Ovary (tissue), 7 donors: ENCODE measurements at regions not wholly inside any gene's neighbourhood (a gene's known extent, or its start where the extent isn't known, plus 50 kb on each side); places are given as distances from the start of the nearest gene placed in this dataset.

Experiments
- DNase-seq, 5 donors: peaks; one replicate each; pipeline ENCODE4 v3.0.0-alpha.2; 2019 to 2020
- H3K27ac ChIP-seq, 2 donors: fragments of 200-600 bp; one replicate each; pipeline versions ENCODE4 v1.5.1 to v1.8.0; 2019 to 2022
- H3K27me3 ChIP-seq: fragments of 200-600 bp; one replicate; pipeline ENCODE4 v1.8.0; 2022
- H3K36me3 ChIP-seq: fragments of 200-600 bp; sonication (generic); one replicate; pipeline ENCODE4 v1.5.1; 2019
- H3K4me1 ChIP-seq: one replicate; pipeline ENCODE4 v1.8.1; 2013; ENCODE audit warnings: mild to moderate bottlenecking, moderate library complexity; ENCODE audit not compliant: insufficient read depth
- H3K4me3 ChIP-seq: fragments of 200-600 bp; sonication (generic); one replicate; pipeline ENCODE4 v1.5.1; 2017
- H3K9me3 ChIP-seq, 2 donors: fragments of 200-600 bp in 1 of 2; sonication (generic) in 1 of 2; one replicate each; pipeline versions ENCODE4 v1.5.1 to v1.8.1; 2013 to 2019; ENCODE audit warnings: mild to moderate bottlenecking in 1 of 2, moderate library complexity in 1 of 2
- CTCF ChIP-seq, 3 donors: fragments of 450-650 bp in 2 of 3; fragments of 200-600 bp in 1 of 3; IDR thresholded peaks; one replicate each; pipeline versions ENCODE4 v1.5.1 to v1.8.0; 2016 to 2022; ENCODE audit warnings: antibody characterized with exemption in 3 of 3, mild to moderate bottlenecking in 1 of 3
- EP300 ChIP-seq: sonication (generic); formaldehyde crosslinking; IDR thresholded peaks from one replicate; pipeline ENCODE4 v1.6.1; 2017; ENCODE audit warnings: antibody characterized with exemption
- POLR2A ChIP-seq: fragments of 450-650 bp; IDR thresholded peaks from one replicate; pipeline ENCODE4 v1.6.1; 2017; ENCODE audit warnings: antibody characterized with exemption, mild to moderate bottlenecking, moderate library complexity
- WGBS, 3 donors: extraction: QIAGEN DNeasy Blood & Tissue Kit in 1 of 3; methylation state at CpG; one replicate each; pipeline versions ENCODE4 v1.1.5 to v1.1.7; 2013 to 2017; 5-methylcytosine and 5-hydroxymethylcytosine counted together
- intact Hi-C, 4 donors: fragments of 100-400 bp; cut with DNase I; formaldehyde crosslinking; loops; one replicate each; pipeline versions ENCODE4 v1.11.0 to v1.15.1; 2022 to 2023
- donor health status: DM: no; HTN: no; CAD: no; lungs with moderate emphysema.
- donor health status: DM: no; HTN: no; CAD: no.
- donor health status: Bipolar disorder and iron deficiency.
- donor health status: DM: no; HTN: no; CAD: no.
- donor health status: DM: yes; HTN: yes; CAD: no.

GRCh38 chr10:14433147-14433546, 102.4 kb upstream of the FRMD4A start:
- TF ChIP-seq POLR2A (no peak), EP300 (no peak), CTCF (IDR thresholded peaks at IDR 0.05) (no peak)
- no peak for DNase-seq
- H3K9me3 ChIP-seq = no peaks in the 10 kb centered on the region
- H3K4me3 ChIP-seq = no peak overlapping the region
- H3K4me1 ChIP-seq = peaks cover 2% of the 10 kb centered on the region
- WGBS, 3 donors = 74 to 82% (median 78%) methylated on average over 2 of the region's 2 CpGs
- intact Hi-C loops = no loop called here
- H3K27ac ChIP-seq = no peak overlapping the region
- H3K27me3 ChIP-seq = no peaks in the 10 kb centered on the region
- H3K36me3 ChIP-seq = no peaks in the 10 kb centered on the region

- no peaks in the 10 kb centered on the region for H3K36me3 ChIP-seq
- no peak for DNase-seq
- TF ChIP-seq CTCF (IDR thresholded peaks at IDR 0.05) (no peak), EP300 (no peak), POLR2A (no peak)
- WGBS, 3 donors = 36 to 61% (median 45%) methylated on average over 4 of the region's 4 CpGs
- no peaks in the 10 kb centered on the region for H3K9me3 ChIP-seq
- H3K4me3 ChIP-seq = no peak overlapping the region
- H3K27me3 ChIP-seq = no peaks in the 10 kb centered on the region
- no peak overlapping the region for H3K27ac ChIP-seq
- intact Hi-C loops = no loop called here
- peaks cover 2% of the 10 kb centered on the region for H3K4me1 ChIP-seq
Measured at GRCh38 chr10:14431868-14432267, 101.1 kb upstream of the FRMD4A start.

GRCh38 chr10:14429043-14429700, 98.4 kb upstream of the FRMD4A start:
- intact Hi-C loops = no loop called here
- Histone ChIP-seq H3K36me3 (no peaks in the 10 kb centered on the region), H3K4me1 (peaks cover 2% of the 10 kb centered on the region), H3K9me3 (no peaks in the 10 kb centered on the region), H3K27ac (no peak overlapping the region), H3K4me3 (no peak overlapping the region), H3K27me3 (no peaks in the 10 kb centered on the region)
- DNase-seq = no peak
- 49 to 54% (median 53%) methylated on average over 6 of the region's 6 CpGs for WGBS, 3 donors
- TF ChIP-seq CTCF (IDR thresholded peaks at IDR 0.05) (no peak), POLR2A (no peak), EP300 (no peak)

GRCh38 chr10:14425034-14425433, 94.3 kb upstream of the FRMD4A start:
- H3K27ac ChIP-seq = no peak overlapping the region
- no peaks in the 10 kb centered on the region for H3K9me3 ChIP-seq
- H3K4me1 ChIP-seq = no peaks in the 10 kb centered on the region
- no peak for DNase-seq
- WGBS, 3 donors = 93 to 97% (median 95%) methylated on average over 1 of the region's 1 CpG
- intact Hi-C loops = no loop called here
- H3K36me3 ChIP-seq = no peaks in the 10 kb centered on the region
- TF ChIP-seq EP300 (no peak), CTCF (IDR thresholded peaks at IDR 0.05) (no peak), POLR2A (no peak)
- no peaks in the 10 kb centered on the region for H3K27me3 ChIP-seq
- H3K4me3 ChIP-seq = no peak overlapping the region
